GM19452 (cell line): ENCODE measurements at regions not wholly inside any gene's neighbourhood (a gene's known extent, or its start where the extent isn't known, plus 50 kb on each side); places are given as distances from the start of the nearest gene placed in this dataset.

Source experiments
- ATAC-seq: cut with Tn5 transposase; IDR thresholded peaks from one replicate; pipeline ENCODE4 v1.9.1; 2021; ENCODE audit not compliant: unreplicated experiment

DNA sequence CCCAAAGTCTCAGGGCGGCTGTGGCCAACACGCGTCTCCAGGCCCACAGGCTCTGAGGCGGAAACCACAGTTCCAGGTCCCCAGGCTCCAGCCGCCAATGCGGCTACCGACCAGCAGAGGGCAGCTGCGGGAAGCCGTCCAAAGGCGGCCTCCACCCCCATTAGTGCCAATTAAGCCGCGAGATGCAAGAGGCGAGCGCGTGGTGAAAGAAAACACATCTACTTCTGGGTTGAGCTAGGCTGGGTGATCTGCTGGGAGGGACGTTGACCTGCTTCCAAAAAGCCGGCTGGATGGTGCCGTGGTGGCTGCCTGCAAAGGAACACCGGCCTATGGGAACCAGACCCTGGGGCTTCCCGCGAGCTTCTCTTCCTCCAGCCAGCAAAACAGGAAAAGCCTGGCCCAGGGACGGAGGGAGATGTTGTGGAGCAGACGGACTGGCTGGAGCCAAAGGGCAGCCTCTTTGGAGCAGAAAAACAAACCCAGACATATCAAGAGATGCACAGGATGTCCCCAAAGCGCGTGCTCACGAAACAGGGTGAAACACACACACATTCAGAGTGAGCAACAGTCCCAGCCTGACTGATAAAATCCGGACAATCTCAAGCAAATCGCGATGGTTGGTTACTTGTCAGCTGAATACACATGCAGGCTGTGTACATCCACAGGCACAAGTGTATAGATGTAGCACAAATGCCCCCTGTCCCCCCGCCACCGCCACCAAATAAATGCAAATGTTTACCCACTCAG is 187.1 kb upstream of the BRINP1 start:
- ATAC-seq = peak; percentile 99

DNA sequence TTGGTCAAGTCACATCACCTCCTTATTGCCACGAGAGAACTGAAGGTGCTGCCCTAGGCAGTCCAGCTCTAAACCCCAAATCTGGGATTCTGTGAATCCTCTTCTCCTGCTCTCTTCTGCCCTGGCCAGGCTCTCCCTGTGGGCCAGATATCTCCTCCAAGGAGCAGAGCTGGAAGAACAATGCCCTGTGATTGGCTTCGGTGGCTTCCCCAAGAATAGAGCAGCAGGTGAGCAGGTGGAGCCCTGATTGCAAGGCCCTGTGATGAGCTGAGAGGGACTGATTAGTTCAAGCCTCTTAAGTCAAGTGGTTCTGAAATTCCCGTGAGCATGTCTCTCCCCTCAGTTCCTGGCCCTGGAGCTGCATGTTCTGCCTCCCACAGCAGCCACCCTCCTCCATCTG is 175.3 kb upstream of the BRINP1 start:
- no peak for ATAC-seq

DNA sequence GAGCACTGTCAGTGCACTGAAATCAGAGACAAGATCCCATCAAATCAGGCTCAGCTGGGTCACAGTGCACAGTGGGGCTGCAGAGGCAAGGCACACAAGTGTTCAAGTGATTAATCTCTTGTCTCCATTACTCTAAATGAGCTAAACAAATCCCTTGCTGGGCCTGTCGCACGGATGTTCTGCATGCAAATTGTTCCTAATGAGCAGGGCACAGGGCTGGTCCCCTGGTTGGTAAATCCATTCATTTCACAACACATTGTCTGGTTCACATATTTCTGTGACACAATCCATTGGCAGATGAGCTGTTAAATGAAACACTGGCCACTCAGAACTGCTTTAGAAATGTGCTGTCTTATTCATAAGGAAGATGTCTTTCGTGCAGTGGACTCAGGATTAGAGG is 167.9 kb upstream of the BRINP1 start:
- ATAC-seq = no peak

DNA sequence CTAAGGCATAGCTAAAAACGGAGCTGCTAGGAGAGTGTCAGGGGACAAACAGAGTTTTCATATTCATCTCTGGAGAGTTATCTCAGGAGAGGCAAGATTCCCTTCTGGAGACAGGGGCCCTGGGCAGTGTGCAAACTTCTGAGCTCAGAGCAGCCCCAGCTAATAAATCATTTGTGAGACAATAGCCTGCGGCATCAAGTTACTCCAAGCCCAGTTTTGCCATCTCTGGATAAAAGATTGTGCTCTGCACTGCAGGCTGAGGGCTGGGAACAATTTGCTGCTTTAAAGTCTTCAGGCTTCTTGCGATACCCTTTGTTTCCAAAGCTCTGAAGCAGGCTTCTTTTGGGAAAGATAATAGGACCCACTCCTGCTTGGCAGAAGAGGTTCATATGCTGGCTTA is 164.3 kb upstream of the BRINP1 start:
- no peak for ATAC-seq

DNA sequence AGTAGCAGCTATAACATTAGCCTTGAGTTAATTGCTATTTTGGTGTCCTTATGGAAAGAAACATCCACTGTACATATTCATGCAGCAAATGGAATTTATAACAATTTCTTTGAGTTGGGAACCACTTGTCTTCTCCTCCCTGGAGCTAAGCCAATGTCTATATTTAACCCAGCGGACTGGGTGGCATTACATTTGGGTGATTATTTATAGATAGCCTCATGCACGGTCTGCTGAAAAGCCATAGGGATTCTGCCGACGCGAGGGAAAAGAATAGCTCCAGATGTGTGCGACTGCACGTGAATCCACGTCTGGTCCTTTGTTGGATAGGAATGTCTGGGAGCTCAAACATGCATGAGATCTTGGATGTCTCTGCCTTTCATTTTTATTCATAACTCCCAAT is 157.5 kb upstream of the BRINP1 start:
- no peak for ATAC-seq

DNA sequence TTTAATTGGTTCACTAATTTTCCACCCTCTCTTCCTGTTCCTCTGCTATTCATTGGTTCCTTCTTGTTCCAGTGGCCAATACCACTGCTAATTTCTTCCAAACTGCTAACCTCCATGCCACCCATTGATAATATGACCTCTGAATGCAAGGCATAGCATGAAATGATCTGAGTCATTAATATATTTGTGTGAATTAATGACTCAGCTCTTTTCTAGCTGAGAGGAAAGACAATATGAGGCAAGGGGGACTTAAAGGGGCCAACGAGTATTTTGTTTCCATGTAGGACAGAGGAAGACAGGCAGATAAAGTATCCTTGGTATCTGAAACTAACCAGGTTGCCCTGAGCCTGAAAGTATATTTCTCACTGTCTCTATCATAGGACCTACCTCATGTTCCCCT is 154.3 kb upstream of the BRINP1 start:
- ATAC-seq = no peak

DNA sequence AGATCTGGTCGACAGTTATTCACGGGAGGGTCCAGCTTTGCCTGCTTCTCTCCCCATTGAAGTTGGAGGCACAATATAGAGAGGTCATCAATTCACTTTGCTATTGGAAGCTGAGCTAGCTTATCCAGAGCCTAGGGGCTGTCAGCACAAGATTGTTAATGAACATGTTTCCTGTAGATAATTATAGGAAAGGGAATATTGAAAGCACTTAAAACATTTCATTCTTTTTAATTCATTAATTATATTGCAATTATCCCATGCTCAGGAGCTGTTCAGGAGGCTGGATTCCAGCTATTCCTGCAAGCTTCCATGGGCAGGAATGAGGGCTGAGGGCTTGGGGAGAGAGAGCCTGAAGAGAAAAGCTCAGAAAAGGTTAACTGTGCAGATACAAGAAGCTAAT is 153.1 kb upstream of the BRINP1 start:
- ATAC-seq = no peak

DNA sequence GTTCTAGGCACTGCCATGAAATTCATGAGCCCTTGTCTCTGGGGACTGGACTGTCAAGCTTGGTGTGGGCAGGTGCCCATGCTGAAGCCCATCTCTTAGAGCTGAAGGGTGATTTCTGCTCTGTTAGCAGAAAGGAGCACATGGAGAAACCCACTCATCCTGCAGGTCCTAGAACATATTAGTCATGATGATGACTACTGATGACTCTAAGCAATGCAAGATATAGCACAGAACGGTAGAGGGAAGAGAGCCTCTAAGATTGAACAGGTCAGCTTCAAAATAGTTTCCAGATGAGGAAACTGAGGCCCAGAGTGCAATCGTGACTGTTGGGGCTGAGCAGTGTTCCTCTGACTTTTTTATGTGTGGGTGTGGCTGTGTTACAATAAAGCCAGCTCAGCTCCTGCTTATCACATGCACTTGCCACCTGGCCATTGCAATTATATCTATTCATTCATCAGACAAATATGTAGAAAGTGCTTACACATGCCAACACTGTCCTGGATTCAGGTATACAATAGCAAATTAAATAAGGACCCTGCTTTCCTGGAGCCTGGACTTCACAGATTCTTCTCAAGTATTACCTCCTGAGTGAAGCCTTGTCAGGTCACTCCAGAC is 140.2 kb upstream of the BRINP1 start:
- ATAC-seq = no peak

DNA sequence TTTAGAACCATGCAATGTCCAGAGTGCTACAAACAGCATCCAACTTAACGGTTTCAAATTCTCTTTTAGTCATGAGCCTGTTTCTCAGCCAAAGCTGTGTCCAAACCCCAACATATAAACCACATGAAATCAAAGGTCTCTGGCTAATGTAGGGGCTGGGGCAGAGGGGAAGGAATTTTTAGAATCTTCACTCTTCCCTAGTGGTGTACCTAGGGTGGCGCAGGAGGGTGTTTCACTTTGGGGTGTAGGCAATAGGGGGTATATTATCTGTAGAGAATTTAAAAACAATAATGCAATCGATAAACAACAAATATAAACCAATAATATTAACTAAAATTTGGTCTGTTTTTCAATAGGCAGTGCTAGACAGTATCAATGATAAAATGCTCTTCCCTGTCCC is 132.1 kb upstream of the BRINP1 start:
- ATAC-seq = no peak

DNA sequence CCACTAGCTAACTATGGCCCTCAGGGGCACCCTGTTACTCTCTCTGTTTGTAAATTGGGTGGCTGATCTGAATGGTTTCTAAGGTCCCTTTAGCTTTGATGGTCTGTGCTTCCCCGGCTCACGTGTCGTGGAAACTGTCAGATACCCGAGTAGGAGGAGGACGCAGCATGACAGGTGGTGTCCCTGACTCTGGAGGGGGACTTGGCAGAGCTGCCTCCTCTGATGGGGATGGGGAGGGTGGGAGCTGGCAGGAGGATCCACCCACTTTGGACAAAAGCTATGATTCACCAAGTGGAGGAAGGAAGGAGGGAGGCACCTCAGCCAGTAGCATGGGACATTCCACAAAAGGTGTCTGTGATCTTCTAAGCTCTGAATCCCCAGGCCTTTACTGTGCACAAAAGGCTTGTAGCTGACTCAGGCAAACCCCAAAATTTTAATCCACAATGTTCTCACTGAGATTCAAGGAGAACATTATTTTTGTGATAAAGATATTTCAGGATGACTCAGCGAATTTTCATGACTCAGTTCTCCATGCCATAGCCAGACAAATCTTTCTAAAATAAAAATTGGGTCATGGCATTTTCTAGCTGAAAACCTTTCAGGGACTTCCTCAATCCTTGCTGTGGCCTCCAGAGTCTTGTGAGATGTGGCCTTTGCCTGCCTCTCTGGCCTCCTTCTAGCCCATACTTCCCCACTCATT is 131.0 kb upstream of the BRINP1 start:
- ATAC-seq = no peak

DNA sequence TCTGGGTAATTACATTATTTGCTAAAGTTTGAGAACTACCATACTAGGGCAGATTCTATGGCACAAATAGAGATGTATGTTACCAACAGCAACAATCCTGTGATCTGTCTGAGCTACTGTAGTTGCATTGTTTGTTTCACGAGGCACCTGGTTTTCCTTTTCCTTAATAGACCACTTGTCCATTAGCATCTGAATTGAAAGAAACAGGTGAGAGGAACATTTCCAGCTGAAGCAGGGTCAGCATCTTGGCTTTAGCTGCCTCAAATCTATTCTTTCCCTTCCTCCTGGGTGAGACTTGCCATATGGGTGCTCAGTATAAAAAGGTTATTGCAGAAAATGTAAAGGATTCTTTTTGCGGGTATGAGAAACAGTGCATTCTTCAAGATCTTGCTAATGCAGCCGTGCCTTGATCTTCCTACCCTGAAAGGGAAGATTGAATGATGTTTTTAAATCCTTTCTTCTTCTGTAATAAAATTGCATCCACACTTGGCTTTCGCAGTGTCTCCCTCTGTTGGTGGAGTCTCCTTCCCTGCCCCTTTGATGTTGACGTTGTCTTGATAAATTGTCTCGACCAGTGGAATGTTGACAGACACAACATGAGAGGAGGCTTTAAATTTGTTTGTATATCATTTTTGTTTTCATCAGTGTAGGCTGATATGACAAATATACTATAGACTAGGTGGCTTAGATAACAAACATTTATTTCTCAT is 118.0 kb upstream of the BRINP1 start:
- no peak for ATAC-seq

DNA sequence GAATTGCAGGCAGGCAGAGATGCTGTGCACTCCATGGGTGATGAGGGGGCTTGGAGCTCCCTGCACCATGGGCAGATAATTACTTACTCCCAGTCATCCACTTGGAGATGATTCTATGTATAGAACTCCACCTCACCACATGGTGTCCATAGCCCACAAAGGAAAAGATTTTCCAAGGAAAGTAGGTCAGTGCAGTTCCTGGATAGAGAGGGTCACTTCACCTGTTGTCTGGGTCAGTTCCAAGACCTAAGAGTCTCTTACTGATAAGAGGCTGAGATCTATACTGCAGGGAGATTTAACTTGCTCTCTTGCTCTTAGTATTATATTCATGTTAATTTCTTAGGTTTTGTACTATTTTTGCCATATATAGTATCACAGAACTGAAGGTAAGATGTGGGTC is 113.9 kb upstream of the BRINP1 start:
- ATAC-seq = no peak

DNA sequence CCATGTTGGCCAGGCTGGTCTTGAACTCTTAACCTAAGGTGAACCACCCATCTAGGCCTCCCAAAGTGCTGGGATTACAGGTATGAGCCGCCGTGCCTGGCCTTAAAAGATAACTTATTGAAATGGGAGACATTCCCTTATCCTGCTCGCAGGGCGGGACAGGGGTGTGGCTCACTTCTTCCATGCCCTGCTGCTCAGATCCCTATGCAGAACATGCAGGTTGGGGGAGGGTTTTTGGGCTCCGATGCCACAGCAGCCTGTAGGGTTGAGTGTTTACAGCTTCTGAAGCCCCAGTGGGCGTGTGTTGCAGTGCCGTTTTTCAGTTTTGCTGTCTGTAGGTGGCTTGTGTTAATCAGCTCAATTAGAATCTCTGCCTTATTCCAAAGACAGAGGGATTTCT is 108.0 kb upstream of the BRINP1 start:
- ATAC-seq = no peak

DNA sequence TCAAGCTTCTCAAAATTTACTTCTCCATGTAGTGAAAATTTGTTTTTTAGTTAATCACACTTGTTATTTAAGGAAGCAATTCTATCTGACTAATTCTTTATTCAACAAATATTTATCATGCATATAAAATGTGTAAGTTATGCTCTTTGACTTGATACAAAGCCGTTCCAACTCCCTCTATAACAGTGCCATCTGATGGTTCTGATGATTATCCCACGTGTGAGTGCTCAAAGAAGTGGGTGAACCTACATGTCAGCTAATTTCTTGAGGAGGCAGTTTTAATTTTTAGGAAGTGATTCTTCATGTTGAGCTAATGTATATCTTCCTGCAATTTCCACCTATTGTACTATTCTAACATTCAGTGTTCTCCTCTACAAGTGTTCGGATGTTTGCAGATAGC is 88.8 kb upstream of the BRINP1 start:
- no peak for ATAC-seq

DNA sequence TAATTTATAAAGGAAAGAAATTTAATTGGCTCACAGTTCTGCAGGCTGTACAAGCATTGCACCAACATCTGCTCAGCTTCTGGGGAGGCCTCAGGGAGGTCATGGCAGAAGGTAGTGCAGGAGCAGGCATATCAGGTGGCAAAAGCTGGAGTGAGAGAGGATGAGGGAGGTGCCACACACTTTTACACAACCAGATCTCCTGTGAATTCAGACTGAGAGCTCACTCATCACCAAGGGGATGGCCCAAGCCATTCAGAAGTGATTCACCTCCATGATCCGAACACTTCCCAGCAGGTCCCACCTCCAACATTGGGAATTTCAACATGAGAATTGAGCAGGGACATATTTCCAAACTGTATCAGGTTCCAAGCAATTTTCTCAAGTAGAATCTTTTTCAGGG is 84.7 kb upstream of the BRINP1 start:
- ATAC-seq = no peak

DNA sequence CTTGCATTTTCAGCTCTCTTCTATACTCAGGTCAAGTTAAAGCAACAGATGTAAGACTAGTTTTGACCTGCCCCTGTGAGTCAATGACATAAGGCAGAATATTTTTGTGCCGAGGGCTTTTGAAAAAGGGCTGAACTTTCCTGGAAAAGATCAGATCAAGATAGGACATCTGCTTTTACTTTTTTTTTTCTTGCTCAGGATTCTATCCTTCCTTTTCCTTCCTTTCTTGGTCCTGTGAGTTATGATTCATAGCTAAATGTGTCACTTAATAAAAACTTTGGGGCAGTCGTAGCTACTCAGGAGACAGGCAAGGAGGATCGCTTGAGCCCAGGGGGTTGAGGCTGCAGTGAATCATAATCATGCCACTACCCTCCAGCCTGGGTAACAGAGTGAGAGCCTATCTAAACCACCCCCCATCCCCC is 84.3 kb upstream of the BRINP1 start:
- ATAC-seq = no peak

DNA sequence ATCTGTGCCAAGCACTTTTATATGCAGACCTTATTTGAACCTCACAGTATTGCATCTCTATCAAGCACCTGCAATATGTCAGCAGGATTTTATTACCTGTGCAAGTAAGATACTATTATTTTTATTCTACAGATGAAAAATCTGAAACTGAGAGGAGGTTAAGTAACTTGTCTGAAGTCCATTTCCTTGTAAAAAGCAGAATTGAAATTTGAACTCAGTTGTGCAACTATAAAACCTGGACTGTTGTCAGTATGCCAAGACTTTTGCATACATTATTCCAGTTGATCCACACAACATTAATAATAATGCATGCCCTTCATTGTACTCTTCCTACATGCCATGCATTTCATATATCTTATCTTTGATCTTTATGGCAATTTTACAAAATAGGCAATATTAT is 82.2 kb upstream of the BRINP1 start:
- ATAC-seq = no peak

DNA sequence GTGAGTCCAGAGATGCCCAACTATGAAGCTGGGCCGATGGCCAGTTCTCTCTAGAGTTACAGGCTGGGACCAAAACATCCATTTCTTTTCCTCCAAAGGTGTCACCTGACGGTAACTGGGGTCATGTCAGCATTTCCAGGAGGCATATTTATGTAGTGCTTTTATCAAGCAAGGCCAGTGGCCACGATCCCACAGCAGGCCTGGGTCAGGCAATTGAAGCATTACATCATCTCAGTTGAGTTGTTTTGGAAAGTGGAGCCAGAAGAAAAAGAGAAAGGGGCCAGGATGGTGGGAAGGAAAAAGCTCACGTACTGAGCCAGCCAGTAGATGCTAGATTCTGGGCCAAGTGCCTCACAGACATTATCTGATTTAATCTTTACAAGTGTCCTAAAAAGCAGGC is 73.9 kb upstream of the BRINP1 start:
- ATAC-seq = no peak

DNA sequence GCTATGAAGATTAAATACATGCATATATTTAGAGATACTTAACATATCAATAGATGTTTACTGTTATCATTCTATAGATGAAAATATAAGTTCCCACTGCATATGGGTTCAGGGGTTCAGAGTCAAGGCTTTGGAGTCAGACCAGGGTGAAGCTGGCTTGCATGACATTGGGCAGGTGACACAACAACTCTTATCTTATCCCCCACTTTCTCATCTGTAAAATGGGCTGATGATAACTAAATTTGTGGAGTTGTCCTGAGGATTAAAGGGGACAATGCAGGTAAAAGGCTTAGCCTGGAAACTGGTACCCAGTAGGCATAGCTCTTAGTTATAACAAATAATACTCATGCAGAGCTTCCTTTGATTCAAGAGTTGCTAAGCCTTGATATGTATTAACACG is 72.6 kb upstream of the BRINP1 start:
- no peak for ATAC-seq

DNA sequence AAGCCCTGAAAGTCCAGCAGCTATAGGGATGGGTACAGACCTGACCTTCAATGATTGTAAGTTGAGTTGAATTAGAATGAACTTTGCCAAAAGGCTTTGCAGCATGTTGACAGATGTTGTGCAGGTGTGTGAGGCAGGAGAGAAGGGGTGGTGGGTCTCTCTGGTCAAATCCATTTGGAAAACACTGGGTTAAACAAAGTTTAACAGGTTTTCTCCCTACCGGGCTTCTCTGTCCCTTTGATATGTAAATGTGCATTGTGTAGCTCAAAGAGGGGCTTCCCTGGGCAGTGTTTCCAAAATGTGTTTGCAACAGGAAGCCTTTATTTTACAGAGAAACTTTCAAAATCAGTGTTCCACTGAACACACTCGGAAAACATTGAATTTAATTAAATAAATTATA is 72.1 kb upstream of the BRINP1 start:
- ATAC-seq = no peak

DNA sequence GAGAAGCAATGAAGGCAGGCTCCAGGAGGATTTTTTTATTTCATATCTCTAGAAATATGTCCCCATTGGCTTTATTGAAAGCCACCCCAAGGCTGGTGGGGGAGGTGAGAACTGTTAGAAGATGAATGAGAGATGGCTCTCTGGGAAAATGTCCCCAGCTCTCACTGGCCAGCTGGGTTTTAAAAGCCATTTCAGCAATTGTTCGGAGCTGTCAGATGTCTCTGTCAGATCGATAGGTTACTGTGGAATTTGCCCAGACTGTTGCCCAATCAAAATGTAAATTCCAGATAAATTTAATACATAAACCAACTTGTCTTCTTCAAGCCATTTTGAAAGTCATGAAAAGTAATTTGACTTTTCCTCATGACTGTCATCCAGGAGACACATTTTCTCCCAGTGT is 67.0 kb upstream of the BRINP1 start:
- ATAC-seq = no peak

DNA sequence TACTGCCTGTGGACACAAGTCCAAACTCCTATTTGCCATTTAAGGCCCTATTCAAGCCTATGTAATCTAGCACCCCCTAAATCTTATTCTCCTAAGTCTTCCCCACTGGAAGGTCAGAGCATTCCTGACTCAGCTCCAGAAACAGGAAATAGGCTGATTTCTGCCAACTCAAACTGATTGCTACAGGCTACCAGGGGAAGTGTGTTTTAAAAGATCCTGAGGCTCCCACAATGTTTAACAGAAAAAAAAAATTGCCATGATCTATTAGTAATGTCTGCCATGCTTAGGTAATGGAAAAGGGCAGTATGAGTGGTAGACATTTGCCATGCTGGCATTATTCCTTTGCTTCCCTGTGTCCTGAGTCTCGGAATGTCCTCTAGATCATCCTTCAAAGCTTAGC is 65.8 kb upstream of the BRINP1 start:
- ATAC-seq = no peak
